ENCODE measurements at regions not wholly inside any gene's neighbourhood (a gene's known extent, or its start where the extent isn't known, plus 50 kb on each side); places are given as distances from the start of the nearest gene placed in this dataset.

- TF ChIP-seq, protein P1, sequence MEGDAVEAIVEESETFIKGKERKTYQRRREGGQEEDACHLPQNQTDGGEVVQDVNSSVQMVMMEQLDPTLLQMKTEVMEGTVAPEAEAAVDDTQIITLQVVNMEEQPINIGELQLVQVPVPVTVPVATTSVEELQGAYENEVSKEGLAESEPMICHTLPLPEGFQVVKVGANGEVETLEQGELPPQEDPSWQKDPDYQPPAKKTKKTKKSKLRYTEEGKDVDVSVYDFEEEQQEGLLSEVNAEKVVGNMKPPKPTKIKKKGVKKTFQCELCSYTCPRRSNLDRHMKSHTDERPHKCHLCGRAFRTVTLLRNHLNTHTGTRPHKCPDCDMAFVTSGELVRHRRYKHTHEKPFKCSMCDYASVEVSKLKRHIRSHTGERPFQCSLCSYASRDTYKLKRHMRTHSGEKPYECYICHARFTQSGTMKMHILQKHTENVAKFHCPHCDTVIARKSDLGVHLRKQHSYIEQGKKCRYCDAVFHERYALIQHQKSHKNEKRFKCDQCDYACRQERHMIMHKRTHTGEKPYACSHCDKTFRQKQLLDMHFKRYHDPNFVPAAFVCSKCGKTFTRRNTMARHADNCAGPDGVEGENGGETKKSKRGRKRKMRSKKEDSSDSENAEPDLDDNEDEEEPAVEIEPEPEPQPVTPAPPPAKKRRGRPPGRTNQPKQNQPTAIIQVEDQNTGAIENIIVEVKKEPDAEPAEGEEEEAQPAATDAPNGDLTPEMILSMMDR (IDR thresholded peaks at IDR 0.05) = no peak
- TF ChIP-seq POLR2A (IDR thresholded peaks at IDR 0.05) = no peak
Observed at GRCh38 chr5:72646246-72646866, 139.1 kb upstream of the ZNF366 start.

Measured in right lobe of liver (tissue), 4 donors.